ENCODE measurements at regions not wholly inside any gene's neighbourhood (a gene's known extent, or its start where the extent isn't known, plus 50 kb on each side); places are given as distances from the start of the nearest gene placed in this dataset.

GRCh38 chr5:142493875-142494518 is 169.2 kb upstream of the SPRY4 start:
- TF ChIP-seq CTCF (IDR thresholded peaks at IDR 0.05) = no peak
- no peak for TF ChIP-seq EZH2 (IDR thresholded peaks at IDR 0.05; ENCODE audit: borderline replicate concordance, insufficient read depth, low read depth, low read length, poor library complexity, severe bottlenecking)

GRCh38 chr5:142492781-142493281 is 168.0 kb upstream of the SPRY4 start:
- Histone ChIP-seq H4K20me1 (ENCODE audit: control insufficient read depth, insufficient read depth, low read length, poor library complexity, severe bottlenecking) (no peaks in the 10 kb centered on the region), H3K79me2 (ENCODE audit: control insufficient read depth, insufficient read depth, low read length) (no peaks in the 10 kb centered on the region), H3K4me2 (replicated peaks; ENCODE audit: low read depth, low read length, poor library complexity, severe bottlenecking) (no peak overlapping the region), H3K9ac (ENCODE audit: low read length) (no peak overlapping the region), H3K27me3 (replicated peaks in 1 of 4; ENCODE audit: control extremely low read depth in 1 of 4, control insufficient read depth in 3 of 4, insufficient read depth in 4 of 4, low read length in 3 of 4) (no peaks in the 10 kb centered on the region), H2AFZ (ENCODE audit: insufficient read depth, low read depth, low read length, poor library complexity, severe bottlenecking) (no peak overlapping the region), H3K36me3 (replicated peaks in 1 of 2; ENCODE audit: control extremely low read depth in 1 of 2, control insufficient read depth in 1 of 2, extremely low read depth in 1 of 2, insufficient read depth in 2 of 2, low read length in 1 of 2) (no peaks in the 10 kb centered on the region), H3K27ac (ENCODE audit: low read length in 2 of 2) (no peak overlapping the region), H3K9me3 (ENCODE audit: control extremely low read depth in 1 of 3, control insufficient read depth in 2 of 3, insufficient read depth in 1 of 3, low read length in 2 of 3) (no peaks in the 10 kb centered on the region), H3K4me3 (ENCODE audit: control extremely low read depth in 1 of 5, extremely low read depth in 1 of 5, insufficient read depth in 1 of 5, low read depth in 2 of 5, low read length in 4 of 5) (no peak overlapping the region), H3K4me1 (ENCODE audit: control insufficient read depth in 2 of 2, insufficient read depth in 2 of 2, low read length in 2 of 2) (no peaks in the 10 kb centered on the region)
- Mint-ChIP-seq H3K27ac (no peak overlapping the region), H3K9me3 (ENCODE audit: insufficient read depth) (no peaks in the 10 kb centered on the region), H3K4me3 (no peak overlapping the region), H3K4me1 (peaks cover 3% of the 10 kb centered on the region), H3K27me3 (peaks cover 7% of the 10 kb centered on the region)
- intact Hi-C loops (cut with micrococcal nuclease) = no loop called here
- no peak for DNase-seq
- CTCF ChIA-PET = interaction anchor here (0.7 kb wide), 1 partner anchor 652 kb away, joined by 3 read pairs; no protein-coding TSS in a partner anchor
- TF ChIP-seq CTCF (IDR thresholded peaks at IDR 0.05) (no peak), EZH2 (IDR thresholded peaks at IDR 0.05; ENCODE audit: borderline replicate concordance, insufficient read depth, low read depth, low read length, poor library complexity, severe bottlenecking) (no peak)
- WGBS (ENCODE audit: insufficient coverage) = no CpG with 5 or more reads among the region's 6 CpGs
- POLR2A ChIA-PET = no interaction called here
- ATAC-seq (ENCODE audit: low read depth) = no peak

More at GRCh38 chr5:142493875-142494518, 169.2 kb upstream of the SPRY4 start:
- Histone ChIP-seq H3K4me3 (ENCODE audit: control extremely low read depth in 1 of 5, extremely low read depth in 1 of 5, insufficient read depth in 1 of 5, low read depth in 2 of 5, low read length in 4 of 5) (no peak overlapping the region), H2AFZ (ENCODE audit: insufficient read depth, low read depth, low read length, poor library complexity, severe bottlenecking) (no peak overlapping the region), H4K20me1 (ENCODE audit: control insufficient read depth, insufficient read depth, low read length, poor library complexity, severe bottlenecking) (no peaks in the 10 kb centered on the region), H3K27me3 (replicated peaks in 1 of 4; ENCODE audit: control extremely low read depth in 1 of 4, control insufficient read depth in 3 of 4, insufficient read depth in 4 of 4, low read length in 3 of 4) (no peaks in the 10 kb centered on the region), H3K79me2 (ENCODE audit: control insufficient read depth, insufficient read depth, low read length) (no peaks in the 10 kb centered on the region), H3K9me3 (ENCODE audit: control extremely low read depth in 1 of 3, control insufficient read depth in 2 of 3, insufficient read depth in 1 of 3, low read length in 2 of 3) (no peaks in the 10 kb centered on the region), H3K9ac (ENCODE audit: low read length) (no peak overlapping the region), H3K4me2 (replicated peaks; ENCODE audit: low read depth, low read length, poor library complexity, severe bottlenecking) (no peak overlapping the region), H3K27ac (ENCODE audit: low read length in 2 of 2) (no peak overlapping the region), H3K4me1 (ENCODE audit: control insufficient read depth in 2 of 2, insufficient read depth in 2 of 2, low read length in 2 of 2) (no peaks in the 10 kb centered on the region), H3K36me3 (replicated peaks in 1 of 2; ENCODE audit: control extremely low read depth in 1 of 2, control insufficient read depth in 1 of 2, extremely low read depth in 1 of 2, insufficient read depth in 2 of 2, low read length in 1 of 2) (no peaks in the 10 kb centered on the region)
- Mint-ChIP-seq H3K4me3 (no peak overlapping the region), H3K27me3 (peaks cover 5% of the 10 kb centered on the region), H3K4me1 (peaks cover 3% of the 10 kb centered on the region), H3K27ac (no peak overlapping the region), H3K9me3 (ENCODE audit: insufficient read depth) (no peaks in the 10 kb centered on the region)
- POLR2A ChIA-PET = no interaction called here
- CTCF ChIA-PET = no interaction called here
- ATAC-seq (ENCODE audit: low read depth) (no peak), DNase-seq (no peak)
- intact Hi-C loops (cut with micrococcal nuclease) = no loop called here
- 100% methylated on average over 1 of the region's 9 CpGs for WGBS (ENCODE audit: insufficient coverage)
